ENCODE measurements at regions not wholly inside any gene's neighbourhood (a gene's known extent, or its start where the extent isn't known, plus 50 kb on each side); places are given as distances from the start of the nearest gene placed in this dataset.
"Not testable (repeated sequence)": the region's sequence is repeated elsewhere in the genome, so short reads cannot be mapped to it uniquely, and the experiment has no call there.

GRCh38 chrY:14351590-14351989, 172.7 kb upstream of the NLGN4Y start:
- DNase-seq (ENCODE audit: low read depth) = no peak

- no peak for DNase-seq (ENCODE audit: low read depth)
Measured at GRCh38 chrY:14356154-14356553, 168.2 kb upstream of the NLGN4Y start.

GRCh38 chrY:14360748-14361500, 163.4 kb upstream of the NLGN4Y start:
- DNase-seq (ENCODE audit: low read depth) = no peak

- no peak for DNase-seq (ENCODE audit: low read depth)
Measured at GRCh38 chrY:14373608-14374007, 150.7 kb upstream of the NLGN4Y start.

GRCh38 chrY:14378217-14378616, 146.1 kb upstream of the NLGN4Y start:
- DNase-seq (ENCODE audit: low read depth) = no peak

GRCh38 chrY:14410549-14411030, 113.7 kb upstream of the NLGN4Y start:
- not testable (repeated sequence) for DNase-seq (ENCODE audit: low read depth)

- no peak for DNase-seq (ENCODE audit: low read depth)
Measured at GRCh38 chrY:14411334-14411733, 113.0 kb upstream of the NLGN4Y start.

GRCh38 chrY:14436546-14436945, 87.8 kb upstream of the NLGN4Y start:
- DNase-seq (ENCODE audit: low read depth) = no peak

GRCh38 chrY:14437626-14438025, 86.7 kb upstream of the NLGN4Y start:
- no peak for DNase-seq (ENCODE audit: low read depth)

GRCh38 chrY:14438395-14438794, 85.9 kb upstream of the NLGN4Y start:
- no peak for DNase-seq (ENCODE audit: low read depth)

GRCh38 chrY:14444550-14444949, 79.8 kb upstream of the NLGN4Y start:
- no peak for DNase-seq (ENCODE audit: low read depth)

- DNase-seq (ENCODE audit: low read depth) = no peak
Measured at GRCh38 chrY:14468151-14468683, 56.1 kb upstream of the NLGN4Y start.

GRCh38 chrY:14472421-14472820, 51.9 kb upstream of the NLGN4Y start:
- no peak for DNase-seq (ENCODE audit: low read depth)

GRCh38 chrY:14473320-14473719, 51.0 kb upstream of the NLGN4Y start:
- no peak for DNase-seq (ENCODE audit: low read depth)
